ENCODE measurements at regions not wholly inside any gene's neighbourhood (a gene's known extent, or its start where the extent isn't known, plus 50 kb on each side); places are given as distances from the start of the nearest gene placed in this dataset.

DNA sequence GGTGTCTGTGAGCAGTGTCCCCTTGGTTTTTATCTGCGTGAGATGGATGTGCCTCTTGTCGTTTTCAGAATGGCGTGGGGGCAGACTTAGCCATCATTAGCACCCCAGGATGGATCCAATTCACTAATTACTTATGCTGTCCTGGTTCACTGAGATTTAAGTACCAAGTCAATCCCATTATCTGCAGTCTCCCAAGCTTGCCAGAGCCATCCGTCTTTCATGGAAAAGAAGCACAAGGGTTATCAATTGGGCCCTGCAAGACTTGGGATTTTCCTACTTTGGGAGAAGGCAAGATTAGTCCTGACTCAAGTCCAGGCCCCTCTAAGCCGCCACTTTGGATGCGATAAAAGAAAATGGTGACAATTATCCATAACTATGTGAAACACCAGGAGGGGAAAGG, 404.0 kb downstream of the TMEM182 start:
- TF ChIP-seq, protein P1, sequence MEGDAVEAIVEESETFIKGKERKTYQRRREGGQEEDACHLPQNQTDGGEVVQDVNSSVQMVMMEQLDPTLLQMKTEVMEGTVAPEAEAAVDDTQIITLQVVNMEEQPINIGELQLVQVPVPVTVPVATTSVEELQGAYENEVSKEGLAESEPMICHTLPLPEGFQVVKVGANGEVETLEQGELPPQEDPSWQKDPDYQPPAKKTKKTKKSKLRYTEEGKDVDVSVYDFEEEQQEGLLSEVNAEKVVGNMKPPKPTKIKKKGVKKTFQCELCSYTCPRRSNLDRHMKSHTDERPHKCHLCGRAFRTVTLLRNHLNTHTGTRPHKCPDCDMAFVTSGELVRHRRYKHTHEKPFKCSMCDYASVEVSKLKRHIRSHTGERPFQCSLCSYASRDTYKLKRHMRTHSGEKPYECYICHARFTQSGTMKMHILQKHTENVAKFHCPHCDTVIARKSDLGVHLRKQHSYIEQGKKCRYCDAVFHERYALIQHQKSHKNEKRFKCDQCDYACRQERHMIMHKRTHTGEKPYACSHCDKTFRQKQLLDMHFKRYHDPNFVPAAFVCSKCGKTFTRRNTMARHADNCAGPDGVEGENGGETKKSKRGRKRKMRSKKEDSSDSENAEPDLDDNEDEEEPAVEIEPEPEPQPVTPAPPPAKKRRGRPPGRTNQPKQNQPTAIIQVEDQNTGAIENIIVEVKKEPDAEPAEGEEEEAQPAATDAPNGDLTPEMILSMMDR (IDR thresholded peaks at IDR 0.05) = no peak
- TF ChIP-seq SIN3A (IDR thresholded peaks at IDR 0.05; ENCODE audit: borderline replicate concordance, insufficient read depth, low read depth, low read length) (no peak), TCF7L2 (IDR thresholded peaks at IDR 0.05; ENCODE audit: low read depth, low read length) (no peak)

Data from Panc1 (cell line).